A549 (cell line): ENCODE measurements at regions not wholly inside any gene's neighbourhood (a gene's known extent, or its start where the extent isn't known, plus 50 kb on each side); places are given as distances from the start of the nearest gene placed in this dataset.

Experiments
- CHD4 ChIP-seq: fragments of 200-600 bp; sonication (generic); IDR thresholded peaks from 2 replicates; pipeline ENCODE4 v1.6.1; 2016; ENCODE audit warnings: antibody characterized with exemption, mild to moderate bottlenecking, borderline replicate concordance
- EP300 ChIP-seq, 2 experiments: fragments of >200 bp; sonication (Bioruptor Twin); formaldehyde crosslinking; IDR thresholded peaks; 2 replicates in 1 of 2; 3 replicates in 1 of 2; pipeline ENCODE4 v1.6.1; 2016 to 2017
- HOXA7 ChIP-seq: fragments of 250-450 bp; sonication (Bioruptor Pico); IDR thresholded peaks from 2 replicates; pipeline ENCODE4 v1.5.0; 2020; ENCODE audit warnings: mild to moderate bottlenecking, moderate library complexity
- MYC ChIP-seq: IDR thresholded peaks from 2 replicates; pipeline ENCODE4 v1.6.1; 2012; ENCODE audit warnings: mild to moderate bottlenecking, inconsistent platforms, low read length, improper control_type of control experiment, borderline replicate concordance
- POLR2A ChIP-seq: IDR thresholded peaks from 2 replicates; pipeline ENCODE4 v1.6.1; 2012; ENCODE audit warnings: mild to moderate bottlenecking, low read length
- RFX5 ChIP-seq: fragments of 450-650 bp; IDR thresholded peaks from 2 replicates; pipeline ENCODE4 v1.7.1; 2014; ENCODE audit warnings: antibody characterized with exemption, mild to moderate bottlenecking, moderate library complexity
- TF ChIP-seq, protein P1 (sequence below): fragments of >200 bp; sonication (Bioruptor Twin); formaldehyde crosslinking; IDR thresholded peaks from 3 replicates; pipeline ENCODE4 v1.5.1; 2016

- TF ChIP-seq MYC = no peak
- TF ChIP-seq, protein P1, sequence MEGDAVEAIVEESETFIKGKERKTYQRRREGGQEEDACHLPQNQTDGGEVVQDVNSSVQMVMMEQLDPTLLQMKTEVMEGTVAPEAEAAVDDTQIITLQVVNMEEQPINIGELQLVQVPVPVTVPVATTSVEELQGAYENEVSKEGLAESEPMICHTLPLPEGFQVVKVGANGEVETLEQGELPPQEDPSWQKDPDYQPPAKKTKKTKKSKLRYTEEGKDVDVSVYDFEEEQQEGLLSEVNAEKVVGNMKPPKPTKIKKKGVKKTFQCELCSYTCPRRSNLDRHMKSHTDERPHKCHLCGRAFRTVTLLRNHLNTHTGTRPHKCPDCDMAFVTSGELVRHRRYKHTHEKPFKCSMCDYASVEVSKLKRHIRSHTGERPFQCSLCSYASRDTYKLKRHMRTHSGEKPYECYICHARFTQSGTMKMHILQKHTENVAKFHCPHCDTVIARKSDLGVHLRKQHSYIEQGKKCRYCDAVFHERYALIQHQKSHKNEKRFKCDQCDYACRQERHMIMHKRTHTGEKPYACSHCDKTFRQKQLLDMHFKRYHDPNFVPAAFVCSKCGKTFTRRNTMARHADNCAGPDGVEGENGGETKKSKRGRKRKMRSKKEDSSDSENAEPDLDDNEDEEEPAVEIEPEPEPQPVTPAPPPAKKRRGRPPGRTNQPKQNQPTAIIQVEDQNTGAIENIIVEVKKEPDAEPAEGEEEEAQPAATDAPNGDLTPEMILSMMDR = no peak
- TF ChIP-seq HOXA7 (CRISPR knock-in tag) = no peak
- TF ChIP-seq RFX5 = no peak
- no peak for TF ChIP-seq EP300 (IDR thresholded peaks at IDR 0.05)
- no peak for TF ChIP-seq POLR2A
- no peak for TF ChIP-seq CHD4
Observed at GRCh38 chr5:165837286-165837685, 2331.9 kb downstream of the MAT2B start.
